Endodermal cell (in vitro differentiated cells): ENCODE measurements at regions not wholly inside any gene's neighbourhood (a gene's known extent, or its start where the extent isn't known, plus 50 kb on each side); places are given as distances from the start of the nearest gene placed in this dataset.

Source experiments
- DNase-seq: peaks from one replicate; pipeline ENCODE4 v3.0.0-alpha.2; 2017
- H3K27ac ChIP-seq: 2 replicates; pipeline ENCODE4 v1.5.1; 2013; ENCODE audit warnings: mild to moderate bottlenecking, low read depth, low read length, moderate library complexity
- H3K27me3 ChIP-seq: 2 replicates; pipeline ENCODE4 v1.6.1; 2013; ENCODE audit warnings: mild to moderate bottlenecking, low read length, moderate library complexity; ENCODE audit not compliant: insufficient read depth, control insufficient read depth, poor library complexity, severe bottlenecking
- H3K36me3 ChIP-seq: 2 replicates; pipeline ENCODE4 v1.7.0; 2013; ENCODE audit warnings: mild to moderate bottlenecking, low read length, moderate library complexity; ENCODE audit not compliant: control insufficient read depth, insufficient read depth
- H3K4me1 ChIP-seq: one replicate; pipeline ENCODE4 v1.7.0; 2013; ENCODE audit warnings: low read length; ENCODE audit not compliant: control insufficient read depth, insufficient read depth
- H3K4me3 ChIP-seq: 2 replicates; pipeline ENCODE4 v1.5.1; 2013; ENCODE audit warnings: mild to moderate bottlenecking, low read length, moderate library complexity
- H3K9ac ChIP-seq: 2 replicates; pipeline ENCODE4 v1.6.1; 2013; ENCODE audit warnings: mild to moderate bottlenecking, low read length, moderate library complexity; ENCODE audit not compliant: poor library complexity, severe bottlenecking; ENCODE audit errors: extremely low read depth
- H3K9me3 ChIP-seq: 2 replicates; pipeline ENCODE4 v1.6.1; 2013; ENCODE audit warnings: mild to moderate bottlenecking, low read length, moderate library complexity; ENCODE audit not compliant: control insufficient read depth
- H3K27ac Mint-ChIP-seq: 2 replicates; pipeline ENCODE4 v1.8.0; 2020; ENCODE audit warnings: mixed read lengths
- H3K27me3 Mint-ChIP-seq: 2 replicates; pipeline ENCODE4 v1.8.0; 2021; ENCODE audit warnings: mild to moderate bottlenecking, mixed read lengths; ENCODE audit not compliant: insufficient read depth
- H3K36me3 Mint-ChIP-seq: 2 replicates; pipeline ENCODE4 v1.8.0; 2020; ENCODE audit warnings: low read depth, mixed read lengths
- H3K4me1 Mint-ChIP-seq: 2 replicates; pipeline ENCODE4 v1.8.0; 2020; ENCODE audit warnings: mixed read lengths
- H3K4me3 Mint-ChIP-seq: 2 replicates; pipeline ENCODE4 v1.8.0; 2020; ENCODE audit warnings: mild to moderate bottlenecking, moderate library complexity, mixed read lengths
- H3K9me3 Mint-ChIP-seq: 2 replicates; pipeline ENCODE4 v1.8.0; 2020; ENCODE audit warnings: mild to moderate bottlenecking, mixed read lengths
- CTCF ChIP-seq: fragments of 200-600 bp; sonication (generic); conservative IDR thresholded peaks from 2 replicates; pipeline ENCODE4 v1.5.0; 2021; ENCODE audit warnings: antibody characterized with exemption, mild to moderate bottlenecking
- WGBS, 2 experiments: methylation state at CpG; one replicate each; pipeline versions ENCODE4 v1.1.5 to v1.1.7; 2013; ENCODE audit warnings: missing lambda C conversion rate in 2 of 2, mixed read lengths in 1 of 2; ENCODE audit not compliant: insufficient coverage in 1 of 2, insufficient read length in 1 of 2; 5-methylcytosine and 5-hydroxymethylcytosine counted together

GRCh38 chr6:44045672-44046015 lies 81.6 kb downstream of the MRPL14 start:
- H3K9me3 ChIP-seq, result no peaks in the 10 kb centered on the region
- WGBS, 2 experiments, result 95% methylated on average over 1 of the region's 1 CpG; no CpG with 5 or more reads in 1 of the 2 experiments
- Mint-ChIP-seq H3K27ac (no peak overlapping the region), H3K4me3 (no peak overlapping the region), H3K4me1 (peaks cover 27% of the 10 kb centered on the region), H3K36me3 (no peaks in the 10 kb centered on the region), H3K27me3 (peaks cover 3% of the 10 kb centered on the region), H3K9me3 (no peaks in the 10 kb centered on the region)
- H3K27me3 ChIP-seq, result no peaks in the 10 kb centered on the region
- DNase-seq, result no peak
- no peak for TF ChIP-seq CTCF
- H3K36me3 ChIP-seq, result no peaks in the 10 kb centered on the region
- no peak overlapping the region for H3K9ac ChIP-seq
- H3K4me1 ChIP-seq, result peaks cover 11% of the 10 kb centered on the region
- no peak overlapping the region for H3K27ac ChIP-seq
- H3K4me3 ChIP-seq, result no peak overlapping the region

DNA sequence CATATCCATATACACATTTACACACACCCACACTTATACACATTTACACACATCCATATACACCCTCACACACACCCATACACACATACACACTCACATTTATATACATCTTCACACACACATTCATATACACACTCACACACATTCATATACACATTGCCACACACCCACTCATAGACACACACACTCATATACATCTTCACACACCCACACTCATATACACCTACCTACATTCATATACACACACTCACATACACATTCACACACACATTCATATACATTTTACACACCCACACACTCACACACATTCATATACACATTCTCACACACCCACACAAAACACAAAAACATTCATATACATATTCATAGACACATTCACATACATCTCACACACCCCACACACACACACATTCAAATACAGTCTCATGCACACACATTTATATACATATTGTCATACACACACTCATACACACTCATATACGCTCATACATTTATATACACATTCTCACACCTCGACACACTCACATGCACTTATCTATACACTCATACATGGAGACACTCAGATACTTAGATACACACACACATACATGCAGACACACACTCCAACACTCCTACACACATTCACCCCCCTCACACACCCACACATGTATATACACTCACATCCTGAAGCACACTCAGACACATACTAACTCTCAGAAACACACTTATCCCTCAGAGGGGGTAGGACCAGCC lies 82.1 kb downstream of the MRPL14 start:
- Histone ChIP-seq H3K9me3 (no peaks in the 10 kb centered on the region), H3K36me3 (no peaks in the 10 kb centered on the region), H3K4me1 (peaks cover 11% of the 10 kb centered on the region), H3K4me3 (no peak overlapping the region), H3K9ac (no peak overlapping the region), H3K27ac (no peak overlapping the region), H3K27me3 (no peaks in the 10 kb centered on the region)
- no peaks in the 10 kb centered on the region for H3K9me3 Mint-ChIP-seq
- DNase-seq, result no peak
- no peak for TF ChIP-seq CTCF
- H3K27ac Mint-ChIP-seq, result no peak overlapping the region
- H3K36me3 Mint-ChIP-seq, result no peaks in the 10 kb centered on the region
- H3K4me1 Mint-ChIP-seq, result peaks cover 33% of the 10 kb centered on the region
- WGBS, 2 experiments, result 87 to 100% methylated on average over 2 of the region's 2 CpGs
- peaks cover 3% of the 10 kb centered on the region for H3K27me3 Mint-ChIP-seq
- no peak overlapping the region for H3K4me3 Mint-ChIP-seq

- H3K4me3 ChIP-seq, result no peak overlapping the region
- no peak for TF ChIP-seq CTCF
- H3K4me1 ChIP-seq, result peaks cover 11% of the 10 kb centered on the region
- H3K9ac ChIP-seq, result no peak overlapping the region
- H3K27me3 ChIP-seq, result no peaks in the 10 kb centered on the region
- no peak overlapping the region for H3K4me3 Mint-ChIP-seq
- DNase-seq, result no peak
- no peaks in the 10 kb centered on the region for H3K9me3 ChIP-seq
- H3K9me3 Mint-ChIP-seq, result no peaks in the 10 kb centered on the region
- WGBS, 2 experiments, result 74 to 78% methylated on average over 4 to 5 of the region's 6 CpGs
- H3K4me1 Mint-ChIP-seq, result peaks cover 33% of the 10 kb centered on the region
- no peaks in the 10 kb centered on the region for H3K36me3 ChIP-seq
- no peaks in the 10 kb centered on the region for H3K36me3 Mint-ChIP-seq
- no peak overlapping the region for H3K27ac Mint-ChIP-seq
- H3K27me3 Mint-ChIP-seq, result peaks cover 3% of the 10 kb centered on the region
- H3K27ac ChIP-seq, result peak overlapping the region; percentile 91
Measured at GRCh38 chr6:44044154-44044539, 83.1 kb downstream of the MRPL14 start.
